HG03558 (cell line): ENCODE measurements at regions not wholly inside any gene's neighbourhood (a gene's known extent, or its start where the extent isn't known, plus 50 kb on each side); places are given as distances from the start of the nearest gene placed in this dataset.
"Not testable (repeated sequence)": the region's sequence is repeated elsewhere in the genome, so short reads cannot be mapped to it uniquely, and the experiment has no call there.

Experiments
- ATAC-seq: cut with Tn5 transposase; IDR thresholded peaks from one replicate; pipeline ENCODE4 v1.9.1; 2021; ENCODE audit warnings: moderate number of reproducible peaks; ENCODE audit not compliant: unreplicated experiment; ENCODE audit errors: extremely low read depth

DNA sequence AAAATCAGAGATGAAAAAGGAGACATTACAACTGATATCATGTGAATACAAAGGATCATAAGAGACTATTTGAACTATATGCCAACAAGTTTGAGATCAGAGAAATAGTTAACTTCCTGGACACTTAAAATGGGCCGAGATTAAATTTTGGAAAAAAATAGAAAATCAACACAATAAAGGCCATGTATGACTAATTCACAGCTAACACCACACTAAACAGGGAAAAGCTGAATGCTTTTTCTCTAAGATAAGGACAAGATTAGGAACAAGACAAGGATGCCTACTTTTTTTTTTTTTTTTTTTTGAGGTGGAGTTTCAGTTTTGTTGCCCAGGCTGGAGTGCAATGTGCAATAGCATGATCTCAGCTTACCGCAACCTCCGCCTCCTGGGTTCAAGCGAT, 151.4 kb upstream of the MAGI2 start:
- ATAC-seq = no peak

DNA sequence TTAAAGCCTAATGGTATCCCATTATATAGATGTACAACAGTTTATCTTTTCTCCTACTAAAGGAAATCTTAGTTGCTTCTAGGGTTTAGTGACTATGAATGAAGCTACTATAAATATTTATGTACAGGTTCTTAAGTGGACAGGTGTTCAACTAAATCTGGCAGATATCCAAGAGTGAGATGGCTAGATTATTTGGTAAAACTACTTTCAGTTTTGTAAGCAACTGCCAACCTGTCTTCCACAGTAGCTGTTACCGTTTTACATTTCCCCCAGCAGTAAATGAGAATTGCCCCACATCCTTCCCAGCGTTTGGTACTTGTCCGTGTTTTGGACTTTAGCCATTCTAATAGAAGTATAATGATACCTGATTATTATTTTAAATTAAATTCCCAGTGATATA, 144.9 kb upstream of the MAGI2 start:
- ATAC-seq = no peak

- not testable (repeated sequence) for ATAC-seq
Measured at GRCh38 chr7:79594671-79595070, 141.2 kb upstream of the MAGI2 start.

- no peak for ATAC-seq
Measured at GRCh38 chr7:79593866-79594301, 140.4 kb upstream of the MAGI2 start.

DNA sequence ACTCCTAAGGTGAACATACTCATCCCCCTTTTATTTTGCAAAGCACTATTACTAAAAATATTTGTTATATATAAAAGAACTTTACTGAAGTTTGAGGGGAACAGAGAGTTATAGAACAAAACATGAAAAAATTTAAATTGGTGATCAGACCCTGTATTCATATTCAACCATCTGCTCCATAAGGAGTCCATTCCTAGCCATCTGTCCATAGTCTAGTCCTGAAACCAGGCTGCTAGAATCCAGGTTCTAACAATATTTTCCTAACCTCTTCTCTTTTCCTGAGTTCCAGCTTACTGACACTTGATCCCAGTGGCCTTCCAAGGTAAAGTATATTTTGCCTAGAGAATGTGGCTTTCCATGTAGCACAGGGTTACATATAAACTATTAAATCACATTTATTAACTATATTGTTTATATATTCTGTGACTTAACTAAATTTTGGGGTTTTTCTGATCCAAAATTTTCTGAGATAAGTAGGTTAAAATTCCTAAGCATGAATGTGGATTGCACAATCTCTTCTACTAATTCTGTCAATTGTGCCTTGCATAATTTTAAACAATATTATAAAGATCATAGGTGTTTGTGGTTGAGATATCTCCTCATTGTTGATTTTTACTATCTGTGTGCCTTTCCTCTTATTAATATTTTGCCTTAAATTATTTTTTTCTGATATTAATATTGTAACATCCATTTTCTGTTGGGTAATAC, 137.6 kb upstream of the MAGI2 start:
- ATAC-seq = no peak

- no peak for ATAC-seq
Measured at GRCh38 chr7:79590391-79590790, 136.9 kb upstream of the MAGI2 start.

DNA sequence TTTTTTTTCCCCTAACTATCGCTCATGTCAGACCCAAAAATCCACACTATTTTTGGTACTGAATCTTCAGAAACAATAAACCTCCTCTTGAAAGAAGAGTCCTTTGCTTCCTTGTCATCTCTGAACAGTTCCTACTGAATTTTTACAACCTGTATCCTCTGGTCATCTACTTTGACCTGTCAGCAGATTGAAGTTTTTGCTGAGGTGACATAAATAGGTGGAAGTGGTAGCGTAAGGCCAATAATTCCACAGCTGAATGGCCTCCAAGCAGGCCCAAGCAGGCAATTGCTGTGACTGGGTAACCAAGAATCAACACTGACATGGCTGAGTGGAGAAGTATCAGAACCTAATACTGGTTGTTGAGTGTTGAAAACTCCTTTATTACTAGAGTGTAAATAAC, 117.4 kb upstream of the MAGI2 start:
- ATAC-seq = no peak

DNA sequence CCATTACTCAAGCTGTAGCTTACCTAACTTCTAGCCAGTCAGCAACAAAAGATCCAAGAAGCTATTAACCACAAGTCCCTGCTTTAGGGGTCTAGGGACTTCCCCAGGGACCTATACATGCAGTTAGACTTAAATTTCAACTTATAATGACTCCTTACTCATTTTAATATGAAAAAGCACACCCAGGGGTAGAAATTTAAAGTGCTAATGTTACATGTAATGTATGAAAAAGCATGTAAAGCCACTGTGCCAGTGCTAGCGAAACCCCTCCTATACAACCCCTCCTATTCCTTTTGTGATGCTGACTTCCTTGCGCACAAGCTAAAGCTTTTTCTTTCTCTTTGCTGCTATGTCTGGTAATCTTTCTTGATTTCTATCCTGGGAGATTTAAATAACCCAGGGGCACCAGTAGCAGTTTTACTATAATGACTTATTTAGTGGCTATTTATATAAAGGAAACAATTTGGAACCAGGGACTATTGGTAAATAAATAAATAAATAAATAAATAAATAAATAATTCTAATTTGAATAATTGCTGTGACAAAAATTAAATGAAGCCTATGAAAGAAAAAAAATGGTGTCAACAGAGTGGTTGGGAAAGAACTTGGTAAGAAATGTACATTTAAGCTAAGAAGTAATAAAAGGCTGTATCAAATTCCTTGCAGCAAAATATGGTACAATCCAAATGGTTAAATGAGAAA, 110.5 kb upstream of the MAGI2 start:
- ATAC-seq = no peak

GRCh38 chr7:79555571-79555970, 102.1 kb upstream of the MAGI2 start:
- ATAC-seq = no peak

DNA sequence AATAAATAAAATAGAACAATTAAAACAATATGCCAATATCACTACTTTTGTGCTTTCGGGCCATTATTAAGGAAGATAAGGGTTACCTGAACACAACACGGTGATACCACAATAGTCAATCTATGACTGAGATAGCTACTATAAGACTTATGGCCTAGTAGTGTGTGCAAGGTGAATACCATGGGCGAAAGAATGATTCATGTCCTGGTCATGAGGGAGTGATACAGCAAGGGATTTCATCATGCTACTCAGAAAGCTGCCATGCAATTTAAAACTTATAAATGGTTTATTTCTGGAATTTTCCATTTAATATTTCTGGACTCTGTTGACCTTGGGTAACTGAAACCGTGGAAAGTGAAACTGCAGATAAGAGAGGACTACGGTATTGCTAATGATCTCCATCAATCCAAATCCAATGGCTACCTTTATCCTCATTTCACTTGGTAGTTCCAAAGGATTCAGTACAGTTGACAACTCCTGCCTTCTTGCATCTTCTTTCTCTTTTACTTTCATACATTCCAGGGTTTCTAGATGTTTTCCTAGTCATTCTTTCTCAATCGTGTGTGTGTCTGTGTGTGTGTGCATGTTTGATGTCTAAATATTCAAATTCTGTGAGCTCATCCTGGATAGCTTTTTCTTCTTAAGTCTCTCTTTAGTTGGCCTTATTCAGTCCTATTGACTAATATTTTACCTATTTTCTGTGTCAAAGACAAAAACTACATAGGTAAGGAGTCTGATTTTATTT, 100.5 kb upstream of the MAGI2 start:
- ATAC-seq = no peak

GRCh38 chr7:79552463-79552862, 99.0 kb upstream of the MAGI2 start:
- no peak for ATAC-seq

- ATAC-seq = no peak
Measured at GRCh38 chr7:79548727-79549126, 95.3 kb upstream of the MAGI2 start.

GRCh38 chr7:79547132-79547531, 93.7 kb upstream of the MAGI2 start:
- ATAC-seq = no peak

DNA sequence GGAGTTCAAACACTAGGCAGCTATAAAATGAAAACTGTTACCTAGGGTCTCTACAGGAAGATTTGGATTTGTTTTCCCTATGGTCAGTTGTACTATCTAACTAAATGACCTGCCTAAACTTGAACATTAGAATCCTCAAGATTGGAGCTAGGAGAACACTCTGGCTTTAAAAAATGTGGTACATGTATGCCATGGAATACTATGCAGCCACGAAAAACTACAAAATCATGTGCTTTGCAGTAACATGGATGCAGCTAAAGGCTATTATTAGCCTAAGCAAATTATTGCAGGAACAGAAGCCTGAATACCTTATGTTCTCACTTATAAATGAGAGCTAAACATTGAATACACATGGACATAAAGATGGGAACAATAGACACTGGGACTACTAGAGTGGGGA, 87.1 kb upstream of the MAGI2 start:
- no peak for ATAC-seq

GRCh38 chr7:79534128-79534527, 80.7 kb upstream of the MAGI2 start:
- no peak for ATAC-seq

- no peak for ATAC-seq
Measured at GRCh38 chr7:79531905-79532664, 78.6 kb upstream of the MAGI2 start.

- ATAC-seq = no peak
Measured at GRCh38 chr7:79531116-79531515, 77.6 kb upstream of the MAGI2 start.

DNA sequence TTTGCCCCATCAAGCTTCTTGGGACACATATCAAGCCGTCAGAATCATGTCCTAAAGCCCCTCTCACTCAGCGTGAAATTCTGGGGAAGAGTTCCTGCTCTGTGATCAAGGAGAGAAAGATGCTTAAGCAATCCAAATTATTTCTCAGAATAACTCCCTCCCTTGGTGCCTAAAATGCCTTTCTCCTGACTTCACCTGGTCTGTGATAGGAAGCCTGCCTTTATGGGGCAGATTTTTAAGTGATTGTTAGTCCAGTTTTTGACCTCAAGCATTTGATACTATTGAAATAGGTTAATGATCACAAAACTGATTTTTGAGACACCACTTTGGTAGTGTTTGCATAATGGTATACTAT, 76.4 kb upstream of the MAGI2 start:
- ATAC-seq = no peak

DNA sequence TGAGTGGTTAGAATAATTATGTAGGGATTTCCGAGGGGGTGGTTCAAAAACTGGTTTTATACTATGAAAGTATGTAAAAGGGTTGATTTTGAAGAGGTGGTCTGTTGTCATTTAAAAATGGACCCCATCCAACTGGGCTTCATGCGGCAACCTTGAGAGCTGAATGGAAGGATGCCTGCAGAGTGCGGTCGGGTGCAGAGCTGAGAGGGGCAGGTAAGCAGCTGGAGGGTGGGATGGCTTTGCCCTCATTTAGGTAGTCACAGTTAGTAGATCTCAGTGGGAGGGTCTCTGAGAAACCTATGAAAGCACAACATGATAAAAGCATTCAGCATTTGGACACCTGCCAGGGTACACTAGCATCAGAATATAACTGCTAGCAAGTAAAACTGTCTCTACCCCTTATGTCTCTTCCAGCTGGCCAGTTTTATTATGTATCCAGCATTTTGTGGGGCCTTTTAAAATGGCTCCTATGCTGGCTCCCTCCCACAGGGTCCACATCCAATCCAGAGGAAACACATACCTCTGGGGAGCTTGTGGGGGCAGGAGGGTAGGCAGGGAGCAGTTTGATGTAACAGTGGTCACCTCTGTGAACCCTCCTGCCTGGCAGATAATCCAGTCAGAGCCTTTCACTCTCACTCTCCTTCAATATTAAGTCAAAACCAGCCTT, 75.9 kb upstream of the MAGI2 start:
- no peak for ATAC-seq

DNA sequence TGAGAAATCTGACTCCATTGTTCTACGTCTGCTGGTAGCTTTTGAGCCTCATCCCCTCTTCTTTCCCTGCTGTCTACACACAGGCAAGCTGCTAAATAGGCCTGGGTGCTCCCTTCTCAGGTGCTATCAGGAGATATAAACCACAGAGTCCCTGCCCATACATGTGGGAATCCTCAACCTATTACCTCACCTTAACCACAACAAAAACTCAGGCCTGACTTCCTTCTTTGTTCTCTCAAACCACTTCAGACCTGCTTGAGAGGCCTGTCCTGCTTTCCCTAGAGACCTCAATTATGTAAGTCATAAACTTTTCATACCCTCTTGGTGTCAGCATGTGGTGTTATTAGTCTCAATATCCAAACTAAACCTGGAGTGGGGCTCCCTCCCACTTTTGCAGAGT, 75.0 kb upstream of the MAGI2 start:
- no peak for ATAC-seq
